ENCODE measurements at regions not wholly inside any gene's neighbourhood (a gene's known extent, or its start where the extent isn't known, plus 50 kb on each side); places are given as distances from the start of the nearest gene placed in this dataset.
"Not testable (repeated sequence)": the region's sequence is repeated elsewhere in the genome, so short reads cannot be mapped to it uniquely, and the experiment has no call there.

- Histone ChIP-seq H3K36me3 (ENCODE audit: low read depth, low read length) (no peaks in the 10 kb centered on the region), H3K4me3 (ENCODE audit: low read length) (no peak overlapping the region), H3K27me3 (ENCODE audit: low read length) (no peaks in the 10 kb centered on the region), H3K4me2 (ENCODE audit: low read length) (peak overlapping the region; percentile 26), H4K20me1 (ENCODE audit: low read length) (no peaks in the 10 kb centered on the region), H3K9ac (ENCODE audit: low read length) (no peak overlapping the region), H2AFZ (ENCODE audit: low read length) (no peak overlapping the region), H3K9me3 (ENCODE audit: low read length) (no peaks in the 10 kb centered on the region), H3K27ac (ENCODE audit: low read length) (peak overlapping the region; percentile 29), H3K79me2 (ENCODE audit: low read length) (no peaks in the 10 kb centered on the region), H3K4me1 (ENCODE audit: insufficient read depth, low read length) (peaks cover 32% of the 10 kb centered on the region), H3K9me2 (replicated peaks; ENCODE audit: low read length) (no peaks in the 10 kb centered on the region), H3F3A (ENCODE audit: low read length, unreplicated experiment) (peaks cover 13% of the 10 kb centered on the region)
- DNase-seq, result peak; percentile 57
- TF ChIP-seq EZH2 (IDR thresholded peaks at IDR 0.05; ENCODE audit: low read length, unreplicated experiment) (no peak), CTCF (conservative IDR thresholded peaks at IDR 0.05; ENCODE audit: low read depth, low read length) (no peak), EZH2phosphoT487 (IDR thresholded peaks at IDR 0.05; ENCODE audit: borderline replicate concordance, low read length) (no peak)
- BruUV-seq (replicated peaks), result no TSS peak
- ChIA-PET CTCF (no interaction called here), POLR2A (ENCODE audit: unreplicated experiment) (interaction anchor here (0.6 kb wide), 1 partner anchor 307 kb away, joined by 3 read pairs; no protein-coding TSS in a partner anchor)
- peak; percentile 17; the same call in 1 of the 2 replicates for ATAC-seq
- intact Hi-C loops (cut with micrococcal nuclease), result no loop called here
Measured at GRCh38 chr18:9022397-9023155, 79.9 kb upstream of the NDUFV2 start.

- POLR2A ChIA-PET (ENCODE audit: unreplicated experiment), result not testable (repeated sequence)
Measured at GRCh38 chr18:9024031-9024646, 78.4 kb upstream of the NDUFV2 start.

GRCh38 chr18:9025091-9025838 is 77.2 kb upstream of the NDUFV2 start:
- DNase-seq, result peak; percentile 97
- intact Hi-C loops (cut with micrococcal nuclease), result loop anchor here (1.0 to 2.0 kb wide), 2 partner anchors 8 to 30 kb away; no protein-coding TSS in a partner anchor
- ChIA-PET CTCF (interaction anchor here (1.1 kb wide), 1 partner anchor 37 kb away, joined by 3 read pairs; no protein-coding TSS in a partner anchor), POLR2A (ENCODE audit: unreplicated experiment) (no interaction called here)
- peak; percentile 98 for ATAC-seq
- Histone ChIP-seq H3K9ac (ENCODE audit: low read length) (no peak overlapping the region), H3K4me1 (ENCODE audit: insufficient read depth, low read length) (peaks cover 20% of the 10 kb centered on the region), H3K27ac (ENCODE audit: low read length) (no peak overlapping the region), H3K4me3 (ENCODE audit: low read length) (no peak overlapping the region), H3K36me3 (ENCODE audit: low read depth, low read length) (no peaks in the 10 kb centered on the region), H3F3A (ENCODE audit: low read length, unreplicated experiment) (peaks cover 3% of the 10 kb centered on the region), H2AFZ (ENCODE audit: low read length) (no peak overlapping the region), H3K79me2 (ENCODE audit: low read length) (no peaks in the 10 kb centered on the region), H3K4me2 (ENCODE audit: low read length) (peak overlapping the region; percentile 46; the same call in 1 of the 2 replicates), H3K9me3 (ENCODE audit: low read length) (no peaks in the 10 kb centered on the region), H3K27me3 (ENCODE audit: low read length) (no peaks in the 10 kb centered on the region), H4K20me1 (ENCODE audit: low read length) (no peaks in the 10 kb centered on the region), H3K9me2 (replicated peaks; ENCODE audit: low read length) (no peaks in the 10 kb centered on the region)
- TF ChIP-seq EZH2phosphoT487 (IDR thresholded peaks at IDR 0.05; ENCODE audit: borderline replicate concordance, low read length) (no peak), EZH2 (IDR thresholded peaks at IDR 0.05; ENCODE audit: low read length, unreplicated experiment) (no peak), CTCF (conservative IDR thresholded peaks at IDR 0.05; ENCODE audit: low read depth, low read length) (no peak)
- no TSS peak for BruUV-seq (replicated peaks)

More at GRCh38 chr18:9024031-9024646, 78.4 kb upstream of the NDUFV2 start:
- H4K20me1 ChIP-seq (ENCODE audit: low read length); H3K27me3 ChIP-seq (ENCODE audit: low read length); H3K27ac ChIP-seq (ENCODE audit: low read length); CTCF ChIA-PET; H3F3A ChIP-seq (ENCODE audit: low read length, unreplicated experiment); H3K9me2 ChIP-seq (replicated peaks; ENCODE audit: low read length); H2AFZ ChIP-seq (ENCODE audit: low read length); ATAC-seq; BruUV-seq (replicated peaks); H3K4me3 ChIP-seq (ENCODE audit: low read length); H3K9me3 ChIP-seq (ENCODE audit: low read length); H3K79me2 ChIP-seq (ENCODE audit: low read length); DNase-seq; H3K36me3 ChIP-seq (ENCODE audit: low read depth, low read length); H3K4me2 ChIP-seq (ENCODE audit: low read length); H3K9ac ChIP-seq (ENCODE audit: low read length): not testable (repeated sequence)
- H3K4me1 ChIP-seq (ENCODE audit: insufficient read depth, low read length), result peaks cover 20% of the 10 kb centered on the region
- intact Hi-C loops (cut with micrococcal nuclease), result loop anchor here (2.0 kb wide), 1 partner anchor 31 kb away; no protein-coding TSS in a partner anchor

Data from PC-3 (cell line).